ENCODE measurements at regions not wholly inside any gene's neighbourhood (a gene's known extent, or its start where the extent isn't known, plus 50 kb on each side); places are given as distances from the start of the nearest gene placed in this dataset.
"Not testable (repeated sequence)": the region's sequence is repeated elsewhere in the genome, so short reads cannot be mapped to it uniquely, and the experiment has no call there.

GRCh38 chr9:25731895-25732794 is 53.9 kb upstream of the TUSC1 start:
- DNase-seq (ENCODE audit: low read depth) = not testable (repeated sequence)

Measured in GM04504 (cell line).